ENCODE measurements at regions not wholly inside any gene's neighbourhood (a gene's known extent, or its start where the extent isn't known, plus 50 kb on each side); places are given as distances from the start of the nearest gene placed in this dataset.

DNA sequence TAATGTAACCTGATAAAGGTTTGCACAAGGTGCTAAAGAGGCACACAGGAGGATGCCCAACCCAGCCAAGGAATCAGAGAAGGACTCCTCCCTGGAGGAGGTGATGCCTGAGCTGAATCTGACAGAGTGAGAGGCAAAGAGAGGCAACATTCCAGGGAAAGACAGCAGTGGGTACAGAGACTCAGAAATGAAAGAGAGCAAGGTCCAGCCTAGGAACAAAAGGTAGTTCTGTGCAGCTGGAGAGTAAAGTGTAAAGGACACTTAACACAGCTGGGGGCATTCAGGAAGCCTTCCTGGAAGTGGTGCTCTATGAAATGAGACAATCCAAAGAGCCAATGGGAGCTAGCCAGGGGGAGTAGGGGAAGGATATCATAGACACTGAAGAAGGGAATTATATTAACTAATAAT, 181.0 kb upstream of the GLI2 start:
- no peak for DNase-seq

- no peak for DNase-seq
Observed at GRCh38 chr2:120555092-120555491, 180.6 kb upstream of the GLI2 start.

DNA sequence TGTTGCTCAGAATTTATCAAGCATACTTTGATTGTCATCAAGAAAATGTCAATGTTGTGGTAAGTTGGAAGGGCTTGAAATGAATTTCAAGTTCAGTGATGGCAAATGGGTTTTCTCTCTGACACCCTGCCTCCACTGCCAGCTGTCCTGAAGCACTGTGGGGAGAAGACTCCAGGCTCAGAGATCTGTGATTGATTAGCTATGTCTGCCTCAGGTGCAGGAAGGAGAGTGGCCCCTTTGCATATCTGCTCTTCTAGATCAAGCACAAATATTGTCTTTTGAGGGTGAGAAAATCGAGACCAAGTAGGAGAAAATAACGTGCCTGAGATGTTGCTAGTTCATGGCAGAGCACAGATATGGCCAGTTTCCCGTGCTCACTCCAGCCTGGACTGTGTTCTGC, 178.8 kb upstream of the GLI2 start:
- DNase-seq: no peak

DNA sequence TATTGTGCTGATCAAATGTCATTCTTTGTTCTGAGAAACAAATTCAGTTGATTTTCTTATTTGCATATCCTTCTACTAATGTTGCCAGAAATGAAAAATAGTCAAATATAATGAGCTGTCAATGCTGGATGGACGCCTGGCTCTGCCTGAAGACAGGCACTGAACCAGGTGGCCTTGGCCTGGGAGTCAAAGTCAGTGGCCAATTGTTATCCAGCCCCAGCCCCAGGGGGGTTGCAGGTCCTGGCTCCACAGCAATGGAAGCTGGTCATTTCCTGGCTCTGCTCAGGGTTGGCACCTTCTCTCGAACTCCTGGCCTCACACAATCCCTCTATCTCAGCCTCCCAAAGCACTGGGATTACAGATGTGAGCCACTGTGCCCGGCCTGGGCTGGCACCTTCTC, 176.8 kb upstream of the GLI2 start:
- no peak for DNase-seq

DNA sequence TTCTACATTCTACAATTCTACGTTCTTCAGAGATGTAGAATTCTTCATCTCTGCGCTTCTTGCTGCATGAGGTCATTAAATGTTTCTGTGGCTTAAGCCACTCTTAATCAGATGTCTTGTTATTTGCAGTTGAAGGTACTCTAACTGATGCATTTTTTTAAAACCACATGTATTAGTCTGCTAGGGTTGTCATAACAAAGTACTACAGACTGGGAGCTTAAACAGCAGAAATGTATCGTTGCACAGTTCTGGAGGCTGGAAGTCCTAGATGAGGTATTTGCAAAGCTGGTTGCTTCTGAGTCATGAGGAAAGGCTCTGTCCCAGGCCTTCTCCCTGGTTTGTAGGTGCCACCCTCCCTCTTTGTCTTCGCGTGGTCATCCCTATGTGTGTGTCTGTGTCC, 176.3 kb upstream of the GLI2 start:
- DNase-seq: no peak

DNA sequence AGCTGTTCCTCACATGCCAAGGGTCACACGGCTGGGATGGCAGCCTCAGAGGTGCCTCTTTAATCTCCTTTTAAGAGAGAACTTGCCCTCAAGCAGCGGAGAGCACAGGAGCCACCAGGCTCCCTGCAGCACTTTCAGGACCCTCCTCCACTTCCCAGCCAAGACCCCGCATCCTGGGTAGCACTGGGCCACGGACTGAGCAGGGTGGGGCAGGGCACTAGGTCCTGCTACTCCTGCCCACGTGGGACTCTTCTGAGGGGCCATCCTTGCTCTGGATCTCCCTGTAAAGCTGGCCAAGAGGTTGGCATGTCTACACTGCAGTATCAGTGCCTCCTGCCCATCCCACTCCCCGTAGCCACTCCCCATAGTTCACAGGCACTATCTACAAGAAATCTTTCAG, 175.3 kb upstream of the GLI2 start:
- no peak for DNase-seq

DNA sequence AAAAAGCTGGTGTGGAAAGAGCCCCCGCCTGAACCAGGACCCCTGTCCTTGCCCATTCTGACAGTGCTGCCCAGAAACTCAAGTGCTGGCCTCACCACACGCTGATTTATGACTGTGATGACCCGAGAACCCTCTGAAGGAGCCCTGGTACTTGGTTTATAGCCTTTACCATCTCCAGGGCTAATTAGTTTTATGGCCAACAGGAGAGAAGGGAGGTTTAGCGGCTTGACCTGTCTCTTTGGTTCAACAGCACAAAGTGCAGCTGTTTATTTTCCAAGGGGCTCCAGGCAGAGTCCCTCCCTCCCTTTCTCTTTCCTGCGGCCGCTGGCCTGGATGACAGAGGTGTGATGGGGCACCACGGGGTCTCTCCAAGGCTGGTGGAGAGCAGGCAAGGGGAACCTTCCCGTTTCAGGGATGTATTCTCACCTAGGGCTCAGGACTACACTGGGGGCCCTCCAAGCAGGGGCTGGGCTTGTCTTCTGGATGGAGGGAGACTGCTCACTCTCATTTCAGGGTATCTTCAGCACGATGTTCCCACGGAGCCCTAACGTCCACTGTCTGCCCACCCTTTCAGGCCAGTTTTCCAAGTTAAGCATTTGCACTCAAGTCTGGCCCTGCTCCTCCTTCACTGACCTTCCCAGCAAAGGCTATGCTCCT, 174.2 kb upstream of the GLI2 start:
- no peak for DNase-seq

DNA sequence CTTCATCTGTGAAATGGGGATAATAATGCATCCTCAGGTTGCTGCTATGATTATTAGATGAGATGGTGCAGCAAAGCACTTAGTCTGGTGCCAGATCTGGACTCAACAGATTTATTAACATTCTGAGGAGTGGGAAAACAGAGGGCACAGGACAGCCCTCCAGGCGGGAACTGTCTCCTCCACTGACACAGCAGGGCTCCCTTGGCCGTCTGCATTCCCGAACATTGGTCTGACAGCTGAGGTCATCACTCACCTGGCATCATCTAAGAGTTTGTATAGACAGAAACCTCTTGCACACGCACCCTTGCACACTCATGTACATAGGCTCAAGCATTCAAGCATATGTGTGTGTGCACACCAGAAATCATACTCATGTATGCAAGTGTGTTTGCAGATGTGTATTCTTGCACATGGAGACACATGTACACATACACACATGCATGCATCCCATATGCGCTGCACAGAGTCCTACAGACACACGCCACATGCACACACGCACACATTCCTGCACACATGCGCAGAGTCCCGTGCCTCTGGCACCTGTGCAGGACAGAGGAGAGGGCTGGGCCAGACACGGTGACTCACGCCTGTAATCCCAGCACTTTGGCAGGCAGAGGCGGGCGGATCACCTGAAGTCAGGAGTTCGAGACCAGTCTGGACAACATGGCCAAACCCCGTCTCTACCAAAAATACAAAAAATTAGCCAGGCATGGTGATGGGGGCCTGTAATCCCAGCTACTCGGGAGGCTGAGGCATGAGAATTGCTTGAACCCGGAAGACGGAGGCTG, 173.3 kb upstream of the GLI2 start:
- no peak for DNase-seq

- DNase-seq: no peak
Observed at GRCh38 chr2:120563616-120564015, 172.1 kb upstream of the GLI2 start.

GRCh38 chr2:120564213-120565094, 171.2 kb upstream of the GLI2 start:
- DNase-seq: no peak

- DNase-seq: no peak
Observed at GRCh38 chr2:120565095-120565460, 170.6 kb upstream of the GLI2 start.

DNA sequence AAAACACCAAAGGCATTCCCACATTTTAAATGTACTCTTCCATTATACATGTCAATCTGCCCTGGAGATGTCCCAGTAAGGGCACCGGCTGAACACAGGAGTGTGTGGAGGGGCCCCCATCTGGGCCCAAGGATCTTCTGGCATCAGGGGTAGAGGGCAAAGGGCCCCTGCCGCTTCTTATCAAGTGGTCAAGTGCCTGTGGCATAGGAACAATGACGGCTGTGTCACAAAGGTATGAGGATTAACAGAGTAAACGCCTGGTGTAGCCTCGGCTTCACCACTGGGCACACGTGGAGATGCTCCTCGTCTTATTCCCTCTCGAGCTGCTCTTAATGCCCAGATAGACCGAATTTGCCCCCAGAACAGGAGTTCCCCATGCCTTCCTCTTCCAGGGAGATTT, 169.7 kb upstream of the GLI2 start:
- no peak for DNase-seq

- no peak for DNase-seq
Observed at GRCh38 chr2:120566331-120567035, 169.2 kb upstream of the GLI2 start.

GRCh38 chr2:120567128-120567527, 168.5 kb upstream of the GLI2 start:
- no peak for DNase-seq

GRCh38 chr2:120568089-120568974, 167.3 kb upstream of the GLI2 start:
- no peak for DNase-seq

- DNase-seq: no peak
Observed at GRCh38 chr2:120568975-120569268, 166.7 kb upstream of the GLI2 start.

DNA sequence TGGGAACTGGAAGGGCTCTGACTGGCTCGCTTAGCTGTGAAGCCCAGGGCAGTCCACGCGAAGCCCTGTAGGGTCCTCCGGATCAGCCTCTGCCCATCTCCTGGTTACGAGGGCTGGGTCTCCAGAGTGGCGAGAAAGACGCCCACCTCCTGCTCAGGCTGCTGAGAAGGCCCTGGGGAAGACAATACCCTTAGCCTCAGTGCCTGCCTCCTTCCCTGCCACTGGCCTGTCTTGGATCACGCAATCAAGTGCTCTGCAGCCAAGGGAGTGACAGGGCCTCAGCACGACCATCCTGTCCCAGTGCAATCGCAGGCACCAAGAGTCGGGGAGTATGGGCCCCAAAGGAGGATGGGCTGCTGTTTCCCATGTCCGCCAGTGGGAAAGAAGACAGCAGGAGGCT, 165.7 kb upstream of the GLI2 start:
- no peak for DNase-seq

DNA sequence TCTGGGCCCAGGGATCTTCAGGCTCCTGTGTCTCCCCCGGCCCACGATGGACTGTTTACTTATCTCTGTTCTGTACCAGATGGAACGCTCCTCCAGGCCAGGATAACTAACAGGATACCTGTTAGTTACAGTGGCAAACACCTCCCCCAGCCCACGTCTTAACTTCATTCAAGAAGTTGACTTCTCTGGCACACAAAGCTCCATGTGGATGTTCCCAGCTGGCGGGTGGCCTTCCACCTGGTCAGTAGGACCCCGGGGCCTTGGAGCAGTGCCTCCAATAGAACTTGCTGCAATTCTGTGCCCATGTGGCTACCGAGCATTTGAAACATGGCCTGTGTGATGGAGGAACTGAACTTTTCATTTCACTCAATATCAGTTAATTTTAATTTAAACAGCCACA, 165.1 kb upstream of the GLI2 start:
- no peak for DNase-seq

DNA sequence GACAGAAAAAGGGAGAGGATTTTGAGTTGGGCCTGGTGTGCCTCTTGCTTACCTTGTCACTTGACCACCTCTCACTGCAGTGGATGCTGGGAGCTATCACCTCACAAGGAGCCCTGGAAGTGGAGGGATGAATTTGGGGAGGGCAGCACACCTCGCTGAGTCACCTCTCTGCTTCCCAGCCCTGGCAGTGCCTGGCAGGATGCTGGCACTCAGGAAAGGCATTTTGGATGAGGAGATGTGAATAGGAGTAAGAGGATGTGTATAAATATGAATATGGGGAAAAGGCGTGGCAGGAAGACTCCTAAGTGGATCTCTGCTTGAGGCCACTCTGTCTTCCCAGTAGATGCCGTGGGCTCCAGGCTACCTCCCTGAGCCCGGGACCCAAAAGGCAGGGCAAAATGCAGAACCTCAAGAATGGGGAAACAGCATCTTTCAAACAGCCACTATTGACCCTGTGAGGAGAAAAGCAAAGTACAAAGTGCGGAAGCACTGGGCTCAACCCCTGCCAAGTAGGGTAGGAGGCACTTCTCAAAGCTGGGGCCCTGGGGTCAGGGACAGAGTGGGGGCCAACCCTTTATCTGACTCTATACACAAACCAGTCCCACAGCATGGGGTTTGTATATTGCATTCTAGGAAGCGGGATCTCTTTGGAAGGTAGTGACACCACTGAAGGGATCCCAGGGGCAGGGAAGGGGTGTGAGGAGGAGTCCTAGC, 164.5 kb upstream of the GLI2 start:
- DNase-seq: no peak

GRCh38 chr2:120572226-120572625, 163.4 kb upstream of the GLI2 start:
- DNase-seq: no peak

DNA sequence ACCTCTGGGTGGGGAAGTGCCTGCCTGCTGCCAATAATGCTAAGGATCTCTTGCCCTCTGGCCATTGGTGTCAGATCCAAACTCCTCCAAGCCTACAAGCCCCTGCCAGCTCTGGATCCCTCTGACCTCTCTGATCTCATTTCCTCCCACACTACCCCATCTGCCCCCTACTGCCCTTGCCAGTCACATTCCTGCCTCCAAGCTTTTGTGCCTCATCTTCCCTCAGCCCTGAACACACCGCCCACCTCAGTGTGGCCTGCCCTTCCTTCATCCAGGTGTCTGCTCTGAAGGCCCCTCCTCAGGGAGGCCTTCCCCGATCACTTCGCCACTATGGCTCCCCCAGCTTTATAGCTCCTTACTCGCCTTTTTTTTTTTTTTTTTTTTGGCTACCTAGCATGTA, 161.0 kb upstream of the GLI2 start:
- no peak for DNase-seq

GRCh38 chr2:120575966-120576365, 159.7 kb upstream of the GLI2 start:
- DNase-seq: no peak

Data from T-helper 9 cell (primary cell).